ENCODE measurements at regions not wholly inside any gene's neighbourhood (a gene's known extent, or its start where the extent isn't known, plus 50 kb on each side); places are given as distances from the start of the nearest gene placed in this dataset.

GRCh38 chr4:123849495-123849894 is 452.9 kb downstream of the SPRY1 start:
- DNase-seq: no peak

GRCh38 chr4:123851521-123851920 is 454.9 kb downstream of the SPRY1 start:
- DNase-seq: no peak

GRCh38 chr4:123853651-123854050 is 457.1 kb downstream of the SPRY1 start:
- no peak for DNase-seq

- DNase-seq: no peak
These were observed 460.3 kb downstream of the SPRY1 start for GRCh38 chr4:123856689-123857545.

GRCh38 chr4:123858465-123858864 is 461.9 kb downstream of the SPRY1 start:
- no peak for DNase-seq

GRCh38 chr4:123862812-123863211 is 466.2 kb downstream of the SPRY1 start:
- DNase-seq: no peak

- no peak for DNase-seq
These were observed 470.2 kb downstream of the SPRY1 start for GRCh38 chr4:123866796-123867195.

- DNase-seq: no peak
These were observed 471.5 kb downstream of the SPRY1 start for GRCh38 chr4:123867910-123868587.

GRCh38 chr4:123869286-123870215 is 473.0 kb downstream of the SPRY1 start:
- no peak for DNase-seq

- no peak for DNase-seq
These were observed 473.8 kb downstream of the SPRY1 start for GRCh38 chr4:123870216-123870876.

GRCh38 chr4:123871341-123871740 is 474.7 kb downstream of the SPRY1 start:
- DNase-seq: no peak

- no peak for DNase-seq
These were observed 477.5 kb downstream of the SPRY1 start for GRCh38 chr4:123874063-123874462.

GRCh38 chr4:123876143-123876542 is 479.5 kb downstream of the SPRY1 start:
- no peak for DNase-seq

GRCh38 chr4:123876671-123877101 is 480.1 kb downstream of the SPRY1 start:
- DNase-seq: no peak

GRCh38 chr4:123877551-123877950 is 481.0 kb downstream of the SPRY1 start:
- DNase-seq: no peak

GRCh38 chr4:123878976-123879375 is 482.4 kb downstream of the SPRY1 start:
- no peak for DNase-seq

GRCh38 chr4:123880631-123881030 is 484.0 kb downstream of the SPRY1 start:
- no peak for DNase-seq

GRCh38 chr4:123884922-123885321 is 488.3 kb downstream of the SPRY1 start:
- DNase-seq: no peak

- no peak for DNase-seq
These were observed 492.9 kb downstream of the SPRY1 start for GRCh38 chr4:123889507-123889906.

GRCh38 chr4:123890889-123891288 is 494.3 kb downstream of the SPRY1 start:
- DNase-seq: no peak

- DNase-seq: no peak
These were observed 495.3 kb downstream of the SPRY1 start for GRCh38 chr4:123891881-123892280.

GRCh38 chr4:123892368-123892976 is 495.9 kb downstream of the SPRY1 start:
- no peak for DNase-seq

Measured in activated CD8-positive, alpha-beta memory T cell treated with anti-CD3 and anti-CD28 coated beads, Interleukin-2, amount 50 U/mL, for 48 hours (primary cell).